ENCODE measurements at regions not wholly inside any gene's neighbourhood (a gene's known extent, or its start where the extent isn't known, plus 50 kb on each side); places are given as distances from the start of the nearest gene placed in this dataset.
"Not testable (repeated sequence)": the region's sequence is repeated elsewhere in the genome, so short reads cannot be mapped to it uniquely, and the experiment has no call there.

- DNase-seq: peak in 1 of 2 donors; percentile 32
Observed at GRCh38 chr2:144671695-144672455, 152.0 kb upstream of the ZEB2 start.

DNA sequence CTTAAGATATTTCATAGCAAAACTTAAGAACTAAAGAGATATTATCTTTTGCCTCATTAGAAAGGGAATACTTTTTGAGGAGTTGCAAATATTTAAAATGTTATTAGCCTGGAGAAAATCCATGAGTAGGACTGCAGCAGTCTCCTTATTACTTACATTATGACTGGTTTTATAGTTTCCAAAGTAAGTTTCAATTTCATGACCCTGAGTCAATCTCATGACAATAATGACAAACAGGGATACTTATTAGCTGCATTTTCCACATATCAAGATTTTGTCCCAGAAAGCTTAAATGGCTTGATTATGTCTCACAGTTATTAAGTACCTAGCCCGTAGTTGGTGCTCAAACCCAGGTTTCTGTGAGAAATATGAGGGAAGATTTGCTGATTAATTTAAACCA lies 150.8 kb upstream of the ZEB2 start:
- DNase-seq: no peak

DNA sequence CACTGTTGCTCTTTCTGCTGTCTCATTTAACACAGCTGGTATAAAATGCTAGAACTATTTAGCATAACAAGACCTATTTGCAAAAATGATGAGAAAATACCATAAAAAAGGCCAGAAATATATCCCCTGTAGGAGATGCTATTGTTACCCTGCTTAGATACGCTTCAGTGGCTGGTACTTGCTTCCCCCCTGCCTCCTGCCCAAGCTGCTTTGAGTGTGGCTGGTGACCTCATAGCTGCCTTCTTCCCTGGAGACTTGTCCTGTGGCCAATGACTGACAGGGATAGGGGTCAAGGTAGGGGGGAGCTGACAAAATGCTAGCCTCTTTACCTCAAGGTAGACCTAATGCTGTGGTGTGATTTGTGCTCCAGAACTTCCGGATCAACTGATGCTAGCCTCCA lies 150.2 kb upstream of the ZEB2 start:
- DNase-seq: no peak

DNA sequence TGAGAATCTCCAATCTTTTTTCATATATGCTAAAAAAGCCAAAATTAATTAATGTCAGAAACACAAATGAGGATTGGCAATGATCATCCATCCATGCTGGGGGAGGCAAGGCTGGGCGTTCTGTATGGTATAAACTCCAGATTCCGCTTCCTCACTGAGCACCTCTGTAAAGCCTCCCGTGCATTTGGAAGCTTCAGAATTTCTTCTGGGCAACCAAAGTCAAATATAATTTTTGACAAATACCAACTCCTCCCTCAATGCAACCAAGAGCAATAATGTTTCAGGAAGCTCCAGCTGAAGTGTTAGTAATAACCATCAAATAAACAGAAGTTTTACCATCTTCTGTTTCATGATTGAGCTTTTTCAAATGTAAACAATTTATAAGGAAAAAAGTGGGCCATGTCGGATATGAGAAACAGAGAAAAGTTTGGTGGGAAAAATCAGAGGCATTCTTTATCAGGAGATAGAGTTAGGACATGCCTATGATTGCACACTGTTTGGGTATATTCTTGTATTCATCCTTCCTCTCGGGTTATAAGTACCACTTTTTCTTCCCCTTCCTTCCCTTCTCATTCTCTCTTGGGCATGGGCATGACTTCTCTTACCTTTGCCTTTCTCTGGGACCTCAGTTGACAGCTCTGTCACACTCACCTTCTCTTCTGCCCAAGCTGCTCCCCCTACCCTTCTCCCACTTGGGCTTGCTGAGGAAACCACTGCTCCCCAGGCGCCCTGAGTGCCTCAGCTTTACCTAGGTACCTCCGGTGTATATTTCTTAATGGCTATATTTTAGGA lies 149.5 kb upstream of the ZEB2 start:
- DNase-seq: no peak

- DNase-seq: no peak
Observed at GRCh38 chr2:144668493-144669110, 148.7 kb upstream of the ZEB2 start.

DNA sequence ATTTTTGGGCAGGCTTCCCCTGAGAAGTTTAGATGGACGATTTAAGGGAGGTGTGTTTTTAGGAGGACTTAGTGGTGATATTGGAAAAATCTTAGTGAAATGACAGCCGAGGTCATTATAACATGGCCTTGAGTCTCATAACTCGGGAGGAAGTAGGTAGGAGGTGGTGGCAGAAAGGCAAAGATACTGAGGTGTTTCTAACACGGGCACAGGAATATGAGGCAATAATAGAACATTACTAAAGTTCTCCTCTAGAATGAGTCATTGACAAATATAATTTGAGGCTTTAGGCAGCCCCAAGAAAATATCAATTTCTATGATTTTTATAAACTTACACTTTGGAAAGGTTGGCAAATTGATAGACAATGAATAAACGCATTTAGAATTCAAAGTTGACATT lies 146.1 kb upstream of the ZEB2 start:
- no peak for DNase-seq

GRCh38 chr2:144663207-144663606 lies 143.3 kb upstream of the ZEB2 start:
- DNase-seq: no peak

- DNase-seq: peak; percentile 30 to 63
Observed at GRCh38 chr2:144660518-144661316, 140.8 kb upstream of the ZEB2 start.

DNA sequence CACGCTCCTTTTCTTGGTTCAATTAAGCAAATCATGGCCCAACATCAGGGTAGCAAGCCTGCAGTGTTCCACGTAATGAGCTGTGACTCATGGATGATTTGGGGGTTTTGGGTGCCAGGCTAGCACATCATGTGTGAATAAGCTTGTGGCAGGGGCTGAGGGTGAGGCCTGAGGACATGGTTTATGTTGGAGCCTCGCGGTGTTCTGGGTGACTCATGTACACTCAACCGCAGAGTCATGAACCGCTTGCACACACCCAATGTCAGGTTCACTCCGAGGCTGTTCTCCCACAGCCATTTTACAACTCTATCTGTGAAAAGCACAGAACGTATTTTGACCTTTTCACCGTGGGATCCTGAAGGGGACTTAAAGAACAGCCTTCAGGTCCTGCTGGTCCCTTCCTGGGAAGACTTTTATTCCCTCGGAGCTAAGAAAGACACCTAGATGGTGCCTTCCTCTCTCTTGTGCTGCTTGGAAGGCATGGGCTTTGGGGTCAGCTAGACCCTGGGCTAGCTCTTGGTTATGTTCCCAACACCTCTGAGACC lies 139.9 kb upstream of the ZEB2 start:
- DNase-seq: peak; percentile 64 to 84

- no peak for DNase-seq
Observed at GRCh38 chr2:144654523-144654922, 134.6 kb upstream of the ZEB2 start.

- DNase-seq: no peak
Observed at GRCh38 chr2:144650907-144651306, 131.0 kb upstream of the ZEB2 start.

DNA sequence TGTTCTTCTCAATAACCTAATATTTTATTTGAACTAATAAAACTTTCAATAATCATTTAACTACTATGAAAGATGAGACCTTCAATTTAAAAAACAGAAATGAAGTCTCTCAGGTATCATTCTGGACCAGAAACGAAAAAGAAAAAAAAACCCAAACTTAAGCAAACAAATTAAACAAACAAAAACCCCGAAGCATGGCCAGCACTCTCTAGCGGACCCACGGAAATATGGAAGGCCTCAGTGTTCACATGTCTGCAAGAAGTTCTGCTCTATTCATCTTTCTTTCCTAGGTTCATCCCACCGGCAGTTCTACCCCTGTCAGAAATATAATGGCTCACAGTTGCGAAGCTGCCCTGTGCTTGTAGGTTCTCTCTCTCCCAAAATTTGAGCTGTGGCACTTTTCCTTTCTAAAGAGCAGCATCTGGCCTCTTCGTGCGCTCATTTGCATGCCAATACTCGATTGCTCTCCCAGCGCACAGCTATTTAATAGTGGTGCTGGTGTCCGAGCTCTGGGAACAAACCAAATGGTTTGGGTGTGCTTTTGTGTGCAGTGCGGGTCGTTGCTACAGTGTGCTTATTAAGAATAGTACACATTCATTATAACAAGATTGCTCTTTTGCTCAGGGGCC lies 129.0 kb upstream of the ZEB2 start:
- DNase-seq: no peak

- no peak for DNase-seq
Observed at GRCh38 chr2:144645083-144645778, 125.3 kb upstream of the ZEB2 start.

GRCh38 chr2:144644549-144644948 lies 124.6 kb upstream of the ZEB2 start:
- DNase-seq: no peak

GRCh38 chr2:144643537-144644336 lies 123.8 kb upstream of the ZEB2 start:
- DNase-seq: no peak

DNA sequence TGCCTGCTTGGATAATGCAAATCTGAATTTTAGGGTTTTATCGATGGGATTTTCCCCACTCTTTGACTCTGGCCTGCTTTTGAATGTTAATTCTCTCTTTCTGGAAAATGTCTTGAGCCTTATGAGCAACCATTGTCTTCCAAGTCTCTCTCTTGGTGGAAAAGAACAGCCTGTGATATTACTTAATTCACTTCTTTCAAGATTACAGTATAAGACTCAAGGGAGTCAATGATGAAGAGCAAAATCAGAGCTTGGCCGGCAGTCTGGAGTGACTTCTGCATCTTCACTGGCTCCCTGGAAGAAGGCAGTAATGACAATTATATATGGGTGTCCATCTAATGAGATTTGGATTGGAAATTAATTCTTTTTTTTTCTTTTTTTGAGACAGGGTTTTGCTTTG lies 122.9 kb upstream of the ZEB2 start:
- DNase-seq: no peak

DNA sequence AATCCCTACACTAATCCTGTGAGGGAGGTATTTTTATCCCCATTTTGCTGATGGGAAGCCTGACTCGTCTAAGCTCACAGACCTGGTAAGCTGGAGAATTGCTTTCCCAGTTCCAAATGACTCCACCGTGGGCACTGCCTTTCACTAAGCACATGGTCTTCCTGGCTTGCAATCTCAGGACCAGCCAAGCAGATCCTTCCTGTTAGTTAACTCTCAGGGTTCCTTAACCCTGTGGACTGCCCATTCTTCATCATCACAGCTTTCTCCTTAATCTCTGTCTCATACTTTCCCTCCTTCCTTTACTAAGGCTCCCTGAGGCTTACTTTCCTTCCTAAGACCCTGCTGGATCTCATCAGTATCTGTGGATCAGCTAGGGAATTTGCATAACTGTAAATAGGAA lies 122.2 kb upstream of the ZEB2 start:
- no peak for DNase-seq

- not testable (repeated sequence) for DNase-seq
Observed at GRCh38 chr2:144638250-144638649, 118.3 kb upstream of the ZEB2 start.

DNA sequence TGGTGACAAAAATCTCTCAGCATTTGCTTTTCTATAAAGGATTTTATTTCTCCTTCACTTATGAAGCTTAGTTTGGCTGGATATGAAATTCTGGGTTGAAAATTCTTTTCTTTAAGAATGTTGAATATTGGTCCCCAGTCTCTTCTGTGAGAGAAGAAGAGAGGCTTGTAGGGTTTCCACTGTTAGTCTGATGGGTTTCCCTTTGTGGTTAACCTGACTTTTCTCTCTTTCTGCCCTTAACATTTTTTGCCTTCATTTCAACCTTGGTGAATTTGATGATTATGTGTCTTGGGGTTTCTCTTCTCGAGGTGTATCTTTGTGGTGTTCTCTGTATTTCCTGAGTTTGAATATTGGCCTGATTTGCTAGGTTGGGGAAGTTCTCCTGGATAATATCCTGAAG lies 116.9 kb upstream of the ZEB2 start:
- DNase-seq: peak in 1 of 2 donors; percentile 19

- DNase-seq: no peak
Observed at GRCh38 chr2:144632809-144633208, 112.9 kb upstream of the ZEB2 start.

GRCh38 chr2:144631636-144632035 lies 111.7 kb upstream of the ZEB2 start:
- no peak for DNase-seq
